ENCODE measurements at regions not wholly inside any gene's neighbourhood (a gene's known extent, or its start where the extent isn't known, plus 50 kb on each side); places are given as distances from the start of the nearest gene placed in this dataset.

- H3K27ac ChIP-seq (ENCODE audit: low read depth) = no peak overlapping the region
- TF ChIP-seq POLR2AphosphoS5 (IDR thresholded peaks at IDR 0.05; ENCODE audit: low read depth) (no peak), EZH2 (IDR thresholded peaks at IDR 0.05; ENCODE audit: low read depth, unreplicated experiment) (no peak), NANOG (IDR thresholded peaks at IDR 0.05; ENCODE audit: borderline replicate concordance) (no peak), ZNF462 (CRISPR knock-in tag; IDR thresholded peaks at IDR 0.05) (no peak), CREB1 (CRISPR knock-in tag; IDR thresholded peaks at IDR 0.05; ENCODE audit: low read depth) (no peak), STAT1 (IDR thresholded peaks at IDR 0.05; ENCODE audit: unreplicated experiment) (no peak), ZNF114 (CRISPR knock-in tag; IDR thresholded peaks at IDR 0.05) (no peak), ZNF331 (CRISPR knock-in tag; IDR thresholded peaks at IDR 0.05; ENCODE audit: low read depth) (no peak), REST (IDR thresholded peaks at IDR 0.05; ENCODE audit: unreplicated experiment) (no peak), EZH2phosphoT487 (IDR thresholded peaks at IDR 0.05; ENCODE audit: unreplicated experiment) (no peak), JUNB (IDR thresholded peaks at IDR 0.05; ENCODE audit: unreplicated experiment) (no peak)
- TF ChIP-seq, protein P1, sequence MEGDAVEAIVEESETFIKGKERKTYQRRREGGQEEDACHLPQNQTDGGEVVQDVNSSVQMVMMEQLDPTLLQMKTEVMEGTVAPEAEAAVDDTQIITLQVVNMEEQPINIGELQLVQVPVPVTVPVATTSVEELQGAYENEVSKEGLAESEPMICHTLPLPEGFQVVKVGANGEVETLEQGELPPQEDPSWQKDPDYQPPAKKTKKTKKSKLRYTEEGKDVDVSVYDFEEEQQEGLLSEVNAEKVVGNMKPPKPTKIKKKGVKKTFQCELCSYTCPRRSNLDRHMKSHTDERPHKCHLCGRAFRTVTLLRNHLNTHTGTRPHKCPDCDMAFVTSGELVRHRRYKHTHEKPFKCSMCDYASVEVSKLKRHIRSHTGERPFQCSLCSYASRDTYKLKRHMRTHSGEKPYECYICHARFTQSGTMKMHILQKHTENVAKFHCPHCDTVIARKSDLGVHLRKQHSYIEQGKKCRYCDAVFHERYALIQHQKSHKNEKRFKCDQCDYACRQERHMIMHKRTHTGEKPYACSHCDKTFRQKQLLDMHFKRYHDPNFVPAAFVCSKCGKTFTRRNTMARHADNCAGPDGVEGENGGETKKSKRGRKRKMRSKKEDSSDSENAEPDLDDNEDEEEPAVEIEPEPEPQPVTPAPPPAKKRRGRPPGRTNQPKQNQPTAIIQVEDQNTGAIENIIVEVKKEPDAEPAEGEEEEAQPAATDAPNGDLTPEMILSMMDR (conservative IDR thresholded peaks at IDR 0.05; ENCODE audit: low read depth in 2 of 2) = no peak
- TF ChIP-seq, protein P2, sequence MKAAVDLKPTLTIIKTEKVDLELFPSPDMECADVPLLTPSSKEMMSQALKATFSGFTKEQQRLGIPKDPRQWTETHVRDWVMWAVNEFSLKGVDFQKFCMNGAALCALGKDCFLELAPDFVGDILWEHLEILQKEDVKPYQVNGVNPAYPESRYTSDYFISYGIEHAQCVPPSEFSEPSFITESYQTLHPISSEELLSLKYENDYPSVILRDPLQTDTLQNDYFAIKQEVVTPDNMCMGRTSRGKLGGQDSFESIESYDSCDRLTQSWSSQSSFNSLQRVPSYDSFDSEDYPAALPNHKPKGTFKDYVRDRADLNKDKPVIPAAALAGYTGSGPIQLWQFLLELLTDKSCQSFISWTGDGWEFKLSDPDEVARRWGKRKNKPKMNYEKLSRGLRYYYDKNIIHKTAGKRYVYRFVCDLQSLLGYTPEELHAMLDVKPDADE (IDR thresholded peaks at IDR 0.05) = no peak
- Mint-ChIP-seq H3K9me3 (peaks cover 92% of the 10 kb centered on the region), H3K4me1 (no peaks in the 10 kb centered on the region), H3K36me3 (ENCODE audit: low read depth) (peaks cover 24% of the 10 kb centered on the region), H3K27ac (no peak overlapping the region), H3K27me3 (ENCODE audit: insufficient read depth, low read depth, poor library complexity) (peaks cover 15% of the 10 kb centered on the region), H3K4me3 (no peak overlapping the region)
- H3K9me2 ChIP-seq (ENCODE audit: insufficient read depth) = no peaks in the 10 kb centered on the region
- H4K20me1 ChIP-seq (replicated peaks; ENCODE audit: insufficient read depth) = no peaks in the 10 kb centered on the region
- no peak for ATAC-seq
- H3K4me2 ChIP-seq = no peak overlapping the region
- H3K27me3 ChIP-seq (ENCODE audit: insufficient read depth) = no peaks in the 10 kb centered on the region
- DNase-seq (ENCODE audit: low spot score) = no peak
- H3K4me3 ChIP-seq = no peak overlapping the region
- no peak overlapping the region for H2AFZ ChIP-seq
- no peaks in the 10 kb centered on the region for H3K36me3 ChIP-seq (ENCODE audit: insufficient read depth)
- H3K4me1 ChIP-seq (ENCODE audit: insufficient read depth) = no peaks in the 10 kb centered on the region
- no peaks in the 10 kb centered on the region for H3F3A ChIP-seq (replicated peaks; ENCODE audit: low read depth)
- no peaks in the 10 kb centered on the region for H3K79me2 ChIP-seq (replicated peaks; ENCODE audit: insufficient read depth)
Observed at GRCh38 chr7:56495165-56495564, 378.9 kb upstream of the NUPR2 start.
